ENCODE measurements at regions not wholly inside any gene's neighbourhood (a gene's known extent, or its start where the extent isn't known, plus 50 kb on each side); places are given as distances from the start of the nearest gene placed in this dataset.

GRCh38 chr2:16338026-16338425 lies 327.6 kb downstream of the CYRIA start:
- TF ChIP-seq POLR2AphosphoS5 (IDR thresholded peaks at IDR 0.05) = no peak
- TF ChIP-seq, protein P1, sequence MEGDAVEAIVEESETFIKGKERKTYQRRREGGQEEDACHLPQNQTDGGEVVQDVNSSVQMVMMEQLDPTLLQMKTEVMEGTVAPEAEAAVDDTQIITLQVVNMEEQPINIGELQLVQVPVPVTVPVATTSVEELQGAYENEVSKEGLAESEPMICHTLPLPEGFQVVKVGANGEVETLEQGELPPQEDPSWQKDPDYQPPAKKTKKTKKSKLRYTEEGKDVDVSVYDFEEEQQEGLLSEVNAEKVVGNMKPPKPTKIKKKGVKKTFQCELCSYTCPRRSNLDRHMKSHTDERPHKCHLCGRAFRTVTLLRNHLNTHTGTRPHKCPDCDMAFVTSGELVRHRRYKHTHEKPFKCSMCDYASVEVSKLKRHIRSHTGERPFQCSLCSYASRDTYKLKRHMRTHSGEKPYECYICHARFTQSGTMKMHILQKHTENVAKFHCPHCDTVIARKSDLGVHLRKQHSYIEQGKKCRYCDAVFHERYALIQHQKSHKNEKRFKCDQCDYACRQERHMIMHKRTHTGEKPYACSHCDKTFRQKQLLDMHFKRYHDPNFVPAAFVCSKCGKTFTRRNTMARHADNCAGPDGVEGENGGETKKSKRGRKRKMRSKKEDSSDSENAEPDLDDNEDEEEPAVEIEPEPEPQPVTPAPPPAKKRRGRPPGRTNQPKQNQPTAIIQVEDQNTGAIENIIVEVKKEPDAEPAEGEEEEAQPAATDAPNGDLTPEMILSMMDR (IDR thresholded peaks at IDR 0.05) = no peak

All from sigmoid colon (tissue), 4 donors.